CD4-positive, CD25-positive, alpha-beta regulatory T cell (primary cell): ENCODE measurements at regions not wholly inside any gene's neighbourhood (a gene's known extent, or its start where the extent isn't known, plus 50 kb on each side); places are given as distances from the start of the nearest gene placed in this dataset.

ENCODE experiments used
- ATAC-seq, 2 donors: fragments of 150-1000 bp; cut with Tn5 transposase; one replicate each; pipeline ENCODE4 v1.10.0; 2021; ENCODE audit warnings: low read depth in 2 of 2, moderate number of reproducible peaks in 2 of 2, moderate library complexity in 1 of 2
- DNase-seq, 3 donors: peaks; one replicate each; pipeline versions ENCODE4 v3.0.0 to v3.0.0-alpha.2; 2012 to 2022; ENCODE audit warnings: mixed read lengths in 1 of 3
- H3K27ac ChIP-seq: one replicate; pipeline ENCODE4 v1.7.0; 2013; ENCODE audit warnings: mild to moderate bottlenecking, low read length; ENCODE audit not compliant: insufficient read depth, poor library complexity, severe bottlenecking
- H3K27me3 ChIP-seq: one replicate; pipeline ENCODE4 v1.7.0; 2013; ENCODE audit warnings: low read length; ENCODE audit not compliant: control insufficient read depth, insufficient read depth
- H3K36me3 ChIP-seq: one replicate; pipeline ENCODE4 v1.7.0; 2013; ENCODE audit warnings: mild to moderate bottlenecking, low read length, moderate library complexity; ENCODE audit not compliant: control insufficient read depth, insufficient read depth
- H3K4me1 ChIP-seq: 2 replicates; pipeline ENCODE4 v1.7.0; 2013; ENCODE audit warnings: mild to moderate bottlenecking, low read length; ENCODE audit not compliant: insufficient read depth, control insufficient read depth, poor library complexity, severe bottlenecking
- H3K4me3 ChIP-seq: one replicate; pipeline ENCODE4 v1.7.0; 2013; ENCODE audit warnings: low read depth, mild to moderate bottlenecking, low read length, moderate library complexity
- H3K9me3 ChIP-seq, 2 experiments: 1 replicate in 1 of 2; 2 replicates in 1 of 2; pipeline ENCODE4 v1.7.0; 2013; ENCODE audit warnings: low read length in 2 of 2, mild to moderate bottlenecking in 1 of 2, moderate library complexity in 1 of 2; ENCODE audit not compliant: control insufficient read depth in 2 of 2
- H3K27ac Mint-ChIP-seq, 3 donors: one replicate each; pipeline ENCODE4 v1.8.0; 2020 to 2022; ENCODE audit warnings: mild to moderate bottlenecking in 3 of 3, mixed read lengths in 3 of 3, moderate library complexity in 2 of 3
- H3K27me3 Mint-ChIP-seq: one replicate; pipeline ENCODE4 v1.8.0; 2022; ENCODE audit warnings: mild to moderate bottlenecking, mixed read lengths
- H3K36me3 Mint-ChIP-seq: one replicate; pipeline ENCODE4 v1.8.0; 2020; ENCODE audit warnings: mixed read lengths
- H3K4me1 Mint-ChIP-seq, 4 donors: one replicate each; pipeline ENCODE4 v1.8.0; 2020 to 2022; ENCODE audit warnings: mixed read lengths in 4 of 4, mild to moderate bottlenecking in 1 of 4
- H3K4me3 Mint-ChIP-seq, 4 donors: one replicate each; pipeline ENCODE4 v1.8.0; 2020 to 2022; ENCODE audit warnings: mild to moderate bottlenecking in 4 of 4, mixed read lengths in 4 of 4, moderate library complexity in 3 of 4
- H3K9me3 Mint-ChIP-seq, 7 donors: one replicate each; pipeline ENCODE4 v1.8.0; 2020 to 2022; ENCODE audit warnings: mixed read lengths in 7 of 7, mild to moderate bottlenecking in 3 of 7, moderate library complexity in 2 of 7

DNA sequence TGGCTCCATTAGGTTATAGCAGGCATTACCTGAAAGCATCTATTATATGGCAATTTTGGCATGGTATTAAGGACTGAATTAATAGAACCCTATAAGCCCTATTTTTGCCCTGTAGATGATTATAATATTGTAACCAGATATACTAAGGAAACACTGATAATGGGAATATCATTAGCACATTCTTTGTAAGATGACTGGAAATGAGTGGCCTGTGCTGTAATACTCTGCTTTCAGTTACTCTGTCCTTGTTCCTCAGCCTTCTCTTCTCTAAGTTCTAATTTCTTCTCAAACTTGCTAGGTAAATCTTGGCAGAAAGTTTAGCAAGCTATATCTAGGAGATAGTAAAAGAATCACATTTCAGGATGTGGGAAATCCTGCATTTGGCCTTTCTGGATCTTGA is 74.0 kb upstream of the ITPRID2 start:
- ATAC-seq (no peak), DNase-seq (no peak)
- H3K27me3 Mint-ChIP-seq, result peaks cover 13% of the 10 kb centered on the region
- Histone ChIP-seq H3K36me3 (no peaks in the 10 kb centered on the region), H3K27ac (no peak overlapping the region), H3K9me3 (no peaks in the 10 kb centered on the region), H3K4me3 (no peak overlapping the region), H3K27me3 (peaks cover 4% of the 10 kb centered on the region), H3K4me1 (no peaks in the 10 kb centered on the region)
- H3K36me3 Mint-ChIP-seq, result no peaks in the 10 kb centered on the region
- peaks cover 0 to 10% (median 7%) of the 10 kb centered on the region in 4 donors for H3K4me1 Mint-ChIP-seq
- no peak overlapping the region for H3K4me3 Mint-ChIP-seq
- no peak overlapping the region for H3K27ac Mint-ChIP-seq
- H3K9me3 Mint-ChIP-seq, result no peaks in the 10 kb centered on the region

- Mint-ChIP-seq H3K9me3 (no peaks in the 10 kb centered on the region), H3K4me1 (peaks cover 0 to 10% (median 7%) of the 10 kb centered on the region in 4 donors), H3K27me3 (peaks cover 16% of the 10 kb centered on the region), H3K27ac (no peak overlapping the region), H3K36me3 (no peaks in the 10 kb centered on the region), H3K4me3 (no peak overlapping the region)
- Histone ChIP-seq H3K36me3 (no peaks in the 10 kb centered on the region), H3K4me3 (no peak overlapping the region), H3K9me3 (no peaks in the 10 kb centered on the region), H3K27ac (no peak overlapping the region), H3K27me3 (peaks cover 4% of the 10 kb centered on the region), H3K4me1 (no peaks in the 10 kb centered on the region)
- ATAC-seq (no peak), DNase-seq (no peak)
These were observed 73.4 kb upstream of the ITPRID2 start for GRCh38 chr2:181818058-181818680.

DNA sequence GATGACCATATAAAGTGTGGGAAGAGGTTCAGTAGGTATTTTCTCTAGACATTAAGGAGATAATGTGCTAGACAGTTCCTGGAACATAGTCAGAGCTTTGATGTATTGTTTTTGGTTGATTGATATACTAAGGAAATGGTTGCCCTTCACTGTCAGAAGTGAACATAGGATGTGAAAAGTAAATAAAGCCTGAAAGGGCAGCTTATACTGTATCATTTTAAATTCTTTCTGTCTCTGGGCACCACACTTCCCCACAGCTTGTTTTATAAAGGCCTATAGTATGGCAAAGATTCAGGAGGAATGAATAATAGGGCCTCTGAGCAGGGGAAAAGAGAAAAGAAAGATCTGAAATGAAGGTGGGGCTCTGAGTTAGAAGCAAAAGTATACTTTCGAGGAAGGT is 72.7 kb upstream of the ITPRID2 start:
- H3K4me1 Mint-ChIP-seq, result peaks cover 0 to 6% (median 3%) of the 10 kb centered on the region in 4 donors
- peaks cover 15% of the 10 kb centered on the region for H3K27me3 Mint-ChIP-seq
- Histone ChIP-seq H3K9me3 (no peaks in the 10 kb centered on the region), H3K4me1 (no peaks in the 10 kb centered on the region), H3K36me3 (no peaks in the 10 kb centered on the region), H3K4me3 (no peak overlapping the region), H3K27ac (no peak overlapping the region), H3K27me3 (peaks cover 4% of the 10 kb centered on the region)
- DNase-seq, result no peak
- no peak for ATAC-seq
- no peaks in the 10 kb centered on the region for H3K36me3 Mint-ChIP-seq
- H3K4me3 Mint-ChIP-seq, result no peak overlapping the region
- H3K27ac Mint-ChIP-seq, result no peak overlapping the region
- H3K9me3 Mint-ChIP-seq, result no peaks in the 10 kb centered on the region

DNA sequence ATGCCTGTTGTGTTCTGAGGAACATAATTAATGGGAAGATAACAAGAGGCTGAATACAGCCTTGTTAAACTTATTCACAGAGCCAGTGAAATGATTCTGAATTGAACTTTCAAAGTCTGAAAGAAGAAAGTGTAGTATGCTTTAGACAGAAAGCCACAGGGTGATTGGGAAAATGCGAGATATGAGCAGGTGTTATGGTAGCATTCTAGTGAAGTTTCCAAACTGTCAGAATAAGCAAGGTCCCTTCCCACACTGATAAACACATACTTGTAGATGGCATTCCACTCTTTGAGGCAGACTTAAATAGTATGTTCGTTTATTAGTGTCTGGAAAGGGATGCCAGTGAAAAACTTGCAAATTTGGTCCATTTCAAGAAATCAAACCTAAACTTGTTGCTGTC is 70.5 kb upstream of the ITPRID2 start:
- Histone ChIP-seq H3K36me3 (no peaks in the 10 kb centered on the region), H3K27ac (no peak overlapping the region), H3K4me1 (no peaks in the 10 kb centered on the region), H3K4me3 (no peak overlapping the region), H3K27me3 (peaks cover 5% of the 10 kb centered on the region), H3K9me3 (no peaks in the 10 kb centered on the region)
- peaks cover 0 to 2% (median 0%) of the 10 kb centered on the region in 7 donors for H3K9me3 Mint-ChIP-seq
- DNase-seq, result no peak
- peaks cover 11% of the 10 kb centered on the region for H3K27me3 Mint-ChIP-seq
- no peak for ATAC-seq
- H3K4me3 Mint-ChIP-seq, result no peak overlapping the region
- no peaks in the 10 kb centered on the region for H3K36me3 Mint-ChIP-seq
- no peak overlapping the region for H3K27ac Mint-ChIP-seq
- no peaks in the 10 kb centered on the region for H3K4me1 Mint-ChIP-seq

- Histone ChIP-seq H3K4me3 (no peak overlapping the region), H3K27ac (no peak overlapping the region), H3K36me3 (no peaks in the 10 kb centered on the region), H3K4me1 (no peaks in the 10 kb centered on the region), H3K9me3 (no peaks in the 10 kb centered on the region), H3K27me3 (peaks cover 5% of the 10 kb centered on the region)
- H3K27me3 Mint-ChIP-seq, result peaks cover 11% of the 10 kb centered on the region
- H3K36me3 Mint-ChIP-seq, result no peaks in the 10 kb centered on the region
- H3K4me1 Mint-ChIP-seq, result no peaks in the 10 kb centered on the region
- DNase-seq (no peak), ATAC-seq (no peak)
- no peak overlapping the region for H3K4me3 Mint-ChIP-seq
- H3K9me3 Mint-ChIP-seq, result peaks cover 0 to 2% (median 0%) of the 10 kb centered on the region in 7 donors
- no peak overlapping the region for H3K27ac Mint-ChIP-seq
These were observed 69.4 kb upstream of the ITPRID2 start for GRCh38 chr2:181822097-181822496.

- H3K27me3 Mint-ChIP-seq, result peaks cover 9% of the 10 kb centered on the region
- H3K9me3 Mint-ChIP-seq, result peaks cover 0 to 2% (median 0%) of the 10 kb centered on the region in 7 donors
- H3K4me3 ChIP-seq, result no peak overlapping the region
- H3K27ac ChIP-seq, result no peak overlapping the region
- no peak for DNase-seq
- no peak for ATAC-seq
- no peaks in the 10 kb centered on the region for H3K36me3 ChIP-seq
- no peaks in the 10 kb centered on the region for H3K4me1 Mint-ChIP-seq
- H3K9me3 ChIP-seq, result no peaks in the 10 kb centered on the region
- no peak overlapping the region for H3K27ac Mint-ChIP-seq
- H3K27me3 ChIP-seq, result peaks cover 2% of the 10 kb centered on the region
- H3K4me3 Mint-ChIP-seq, result no peak overlapping the region
- no peaks in the 10 kb centered on the region for H3K36me3 Mint-ChIP-seq
- H3K4me1 ChIP-seq, result no peaks in the 10 kb centered on the region
These were observed 68.1 kb upstream of the ITPRID2 start for GRCh38 chr2:181823405-181823804.

DNA sequence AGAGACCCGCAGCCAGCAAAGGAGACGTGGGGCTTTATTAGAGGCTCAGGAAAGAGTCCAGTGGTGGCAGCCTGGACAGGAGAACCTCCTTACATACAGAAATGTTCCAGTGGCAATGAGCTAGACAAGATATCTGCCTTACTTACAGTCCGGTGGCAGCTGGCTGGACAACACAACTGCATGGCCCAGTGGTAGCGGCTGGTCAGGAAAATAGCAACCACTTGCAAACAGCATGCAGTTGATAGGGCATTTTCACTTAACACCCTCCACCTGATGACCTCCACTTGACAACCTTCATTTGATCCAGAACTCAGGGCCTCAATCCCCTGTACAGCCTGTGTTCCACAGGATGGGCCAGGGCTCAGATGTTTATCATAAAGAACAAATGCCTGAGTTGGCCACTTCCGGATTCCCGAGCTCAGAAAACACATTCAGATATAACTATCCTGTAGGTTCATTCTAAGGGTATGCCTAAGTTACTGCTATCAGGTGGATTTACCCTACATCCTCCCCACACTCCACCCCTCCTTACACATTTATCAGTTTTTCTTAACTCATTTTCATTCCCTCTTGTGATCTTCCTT is 63.3 kb upstream of the ITPRID2 start:
- no peak for DNase-seq
- H3K4me1 ChIP-seq, result no peaks in the 10 kb centered on the region
- no peak for ATAC-seq

DNA sequence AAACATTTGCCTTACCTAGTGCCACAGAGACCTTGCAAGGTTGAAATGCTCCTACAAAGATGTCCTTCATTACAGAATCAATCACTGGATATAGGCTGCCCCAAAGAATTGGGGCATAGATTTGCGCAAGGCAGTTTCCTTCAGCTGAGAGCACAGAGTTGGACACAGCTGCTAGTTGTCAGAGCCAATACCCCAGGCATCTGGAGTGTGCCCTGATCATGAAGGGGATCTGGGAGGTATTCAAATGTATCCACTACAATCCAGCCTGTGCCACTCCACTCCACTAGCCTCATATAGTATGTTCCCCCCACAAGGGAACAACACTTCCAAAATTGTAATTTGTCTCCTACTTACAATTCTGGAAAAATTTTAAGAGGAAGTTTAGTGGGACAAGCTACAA is 62.3 kb upstream of the ITPRID2 start:
- Histone ChIP-seq H3K4me3 (no peak overlapping the region), H3K27me3 (peaks cover 2% of the 10 kb centered on the region), H3K36me3 (no peaks in the 10 kb centered on the region), H3K9me3 (no peaks in the 10 kb centered on the region), H3K4me1 (no peaks in the 10 kb centered on the region), H3K27ac (no peak overlapping the region)
- ATAC-seq (no peak), DNase-seq (no peak)
- Mint-ChIP-seq H3K36me3 (no peaks in the 10 kb centered on the region), H3K9me3 (peaks cover 0 to 2% (median 0%) of the 10 kb centered on the region in 7 donors), H3K4me1 (no peaks in the 10 kb centered on the region), H3K27ac (no peak overlapping the region), H3K27me3 (peaks cover 9% of the 10 kb centered on the region), H3K4me3 (no peak overlapping the region)

More for the DNA sequence above, 63.3 kb upstream of the ITPRID2 start:
- Histone ChIP-seq H3K4me3 (no peak overlapping the region), H3K9me3 (no peaks in the 10 kb centered on the region), H3K27me3 (peaks cover 2% of the 10 kb centered on the region), H3K27ac (no peak overlapping the region), H3K36me3 (no peaks in the 10 kb centered on the region)
- Mint-ChIP-seq H3K36me3 (no peaks in the 10 kb centered on the region), H3K4me3 (no peak overlapping the region), H3K27ac (no peak overlapping the region), H3K27me3 (peaks cover 11% of the 10 kb centered on the region), H3K9me3 (peaks cover 0 to 2% (median 0%) of the 10 kb centered on the region in 7 donors), H3K4me1 (no peaks in the 10 kb centered on the region)
